ENCODE measurements at regions not wholly inside any gene's neighbourhood (a gene's known extent, or its start where the extent isn't known, plus 50 kb on each side); places are given as distances from the start of the nearest gene placed in this dataset.
A peak's percentile ranks its signal among the peaks of the same experiment; 100 is the strongest.

GRCh38 chr2:199015072-199015471, 442.7 kb downstream of the SATB2 start:
- TF ChIP-seq CTCF (conservative IDR thresholded peaks at IDR 0.05; ENCODE audit: low read depth, low read length): no peak
- no peak overlapping the region for H3K4me3 ChIP-seq (ENCODE audit: low read depth, low read length)
- DNase-seq (ENCODE audit: low read depth): no peak

GRCh38 chr2:199014226-199014625, 443.5 kb downstream of the SATB2 start:
- no peak overlapping the region for H3K4me3 ChIP-seq (ENCODE audit: low read depth, low read length)
- TF ChIP-seq CTCF (conservative IDR thresholded peaks at IDR 0.05; ENCODE audit: low read depth, low read length): no peak
- DNase-seq (ENCODE audit: low read depth): no peak

- H3K4me3 ChIP-seq (ENCODE audit: low read depth, low read length): no peak overlapping the region
- no peak for TF ChIP-seq CTCF (conservative IDR thresholded peaks at IDR 0.05; ENCODE audit: low read depth, low read length)
- no peak for DNase-seq (ENCODE audit: low read depth)
Observed at GRCh38 chr2:199011908-199012307, 445.8 kb downstream of the SATB2 start.

- no peak overlapping the region for H3K4me3 ChIP-seq (ENCODE audit: low read depth, low read length)
- TF ChIP-seq CTCF (conservative IDR thresholded peaks at IDR 0.05; ENCODE audit: low read depth, low read length): no peak
- no peak for DNase-seq (ENCODE audit: low read depth)
Observed at GRCh38 chr2:198994678-198995077, 463.1 kb downstream of the SATB2 start.

GRCh38 chr2:198991431-198991830, 466.3 kb downstream of the SATB2 start:
- TF ChIP-seq CTCF (conservative IDR thresholded peaks at IDR 0.05; ENCODE audit: low read depth, low read length): no peak
- DNase-seq (ENCODE audit: low read depth): no peak
- no peak overlapping the region for H3K4me3 ChIP-seq (ENCODE audit: low read depth, low read length)

GRCh38 chr2:198975779-198976178, 482.0 kb downstream of the SATB2 start:
- DNase-seq (ENCODE audit: low read depth): no peak
- H3K4me3 ChIP-seq (ENCODE audit: low read depth, low read length): no peak overlapping the region
- TF ChIP-seq CTCF (conservative IDR thresholded peaks at IDR 0.05; ENCODE audit: low read depth, low read length): no peak

- no peak overlapping the region for H3K4me3 ChIP-seq (ENCODE audit: low read depth, low read length)
- peak; percentile 1 for DNase-seq (ENCODE audit: low read depth)
- TF ChIP-seq CTCF (conservative IDR thresholded peaks at IDR 0.05; ENCODE audit: low read depth, low read length): no peak
Observed at GRCh38 chr2:198973785-198974184, 484.0 kb downstream of the SATB2 start.

All from choroid plexus epithelial cell (primary cell).